H1 (cell line): ENCODE measurements at regions not wholly inside any gene's neighbourhood (a gene's known extent, or its start where the extent isn't known, plus 50 kb on each side); places are given as distances from the start of the nearest gene placed in this dataset.

Experiments used
- CTCF ChIA-PET: fragments of 300-600 bp; sonication (Branson Sonifier 250); formaldehyde crosslinking; loops from one replicate; lab custom pipeline; 2021; ENCODE audit not compliant: partially characterized antibody; lab: Charles Lee
- POLR2A ChIA-PET: fragments of 300-600 bp; sonication (Branson Sonifier 250); formaldehyde crosslinking; loops from one replicate; lab custom pipeline; 2021; ENCODE audit warnings: inconsistent platforms; ENCODE audit not compliant: partially characterized antibody; lab: Charles Lee
- DNase-seq, 2 experiments: peaks; one replicate each; pipeline versions ENCODE4 v3.0.0 to v3.0.0-alpha.2; 2010 to 2022; ENCODE audit warnings: low spot score in 2 of 2, low read depth in 1 of 2, mixed read lengths in 1 of 2
- FAIRE-seq: peaks from 2 replicates; lab custom pipeline; 2011; peaks lifted over from hg19 to GRCh38; lab: Jason Lieb, UNC
- H2AFZ ChIP-seq: 2 replicates; pipeline ENCODE4 v1.8.1; 2012; ENCODE audit warnings: low read length, inconsistent platforms
- H2AK5ac ChIP-seq: 2 replicates; pipeline ENCODE4 v1.6.1; 2013; ENCODE audit warnings: low read depth, low read length
- H2BK120ac ChIP-seq: replicated peaks from 2 replicates; pipeline ENCODE3; 2013; ENCODE audit warnings: low read depth, low read length, inconsistent platforms
- H2BK12ac ChIP-seq: 2 replicates; pipeline ENCODE4 v1.6.1; 2013; ENCODE audit warnings: low read depth, low read length
- H2BK15ac ChIP-seq: 2 replicates; pipeline ENCODE4 v1.6.1; 2013; ENCODE audit warnings: low read length
- H2BK20ac ChIP-seq: 2 replicates; pipeline ENCODE4 v1.6.1; 2013; ENCODE audit warnings: low read length
- H2BK5ac ChIP-seq: 2 replicates; pipeline ENCODE4 v1.6.1; 2013; ENCODE audit warnings: low read depth, low read length
- H3K14ac ChIP-seq: 2 replicates; pipeline ENCODE4 v1.6.1; 2013; ENCODE audit warnings: inconsistent platforms; ENCODE audit not compliant: insufficient read length
- H3K18ac ChIP-seq: 2 replicates; pipeline ENCODE4 v1.6.1; 2013; ENCODE audit warnings: low read length; ENCODE audit errors: extremely low read depth
- H3K23ac ChIP-seq: 2 replicates; pipeline ENCODE4 v1.6.1; 2013; ENCODE audit warnings: inconsistent platforms; ENCODE audit not compliant: insufficient read length
- H3K23me2 ChIP-seq: 2 replicates; pipeline ENCODE4 v1.6.1; 2013; ENCODE audit warnings: low read depth, low read length
- H3K27ac ChIP-seq: 2 replicates; pipeline ENCODE4 v1.6.1; 2011; ENCODE audit warnings: low read depth, low read length, inconsistent platforms
- H3K27me3 ChIP-seq, 4 experiments: replicated peaks in 1 of 4; 1 replicate in 1 of 4; 2 replicates in 3 of 4; pipeline versions ENCODE4 v1.6.1 to v1.8.1; 2011 to 2013; ENCODE audit warnings: low read length in 3 of 4, mild to moderate bottlenecking in 3 of 4, inconsistent platforms in 2 of 4, mixed read lengths in 2 of 4, moderate library complexity in 1 of 4; ENCODE audit not compliant: control insufficient read depth in 3 of 4, insufficient read depth in 3 of 4; ENCODE audit errors: extremely low read depth in 1 of 4
- H3K36me3 ChIP-seq, 4 experiments: 2 replicates each; pipeline versions ENCODE4 v1.6.1 to v1.8.1; 2011 to 2013; ENCODE audit warnings: mild to moderate bottlenecking in 4 of 4, low read length in 3 of 4, moderate library complexity in 2 of 4, control low read depth in 1 of 4, inconsistent platforms in 1 of 4; ENCODE audit not compliant: insufficient read depth in 4 of 4, control insufficient read depth in 2 of 4
- H3K4ac ChIP-seq: replicated peaks from 2 replicates; pipeline ENCODE3; 2013; ENCODE audit warnings: low read length, low read depth, mixed read lengths, inconsistent platforms; ENCODE audit not compliant: insufficient read length
- H3K4me1 ChIP-seq, 4 experiments: replicated peaks in 1 of 4; 1 replicate in 1 of 4; 2 replicates in 3 of 4; pipeline versions ENCODE4 v1.6.1 to v1.8.1; 2011 to 2013; ENCODE audit warnings: low read length in 3 of 4, inconsistent platforms in 2 of 4, mixed read lengths in 1 of 4; ENCODE audit not compliant: insufficient read depth in 4 of 4, control insufficient read depth in 3 of 4
- H3K4me2 ChIP-seq, 2 experiments: 2 replicates each; pipeline versions ENCODE4 v1.6.1 to v1.8.1; 2011 to 2013; ENCODE audit warnings: low read depth in 2 of 2, low read length in 2 of 2, control low read depth in 1 of 2, inconsistent platforms in 1 of 2, mild to moderate bottlenecking in 1 of 2; ENCODE audit not compliant: insufficient read depth in 1 of 2
- H3K4me3 ChIP-seq, 4 experiments: fragments of 200-600, 300-600 bp in 1 of 4; sonication (generic), shearing (Covaris generic), sonication (Bioruptor Twin) in 1 of 4; 2 replicates each; pipeline versions ENCODE4 v1.5.1 to v1.8.1; 2011 to 2016; ENCODE audit warnings: low read length in 4 of 4, low read depth in 3 of 4, control low read depth in 2 of 4, inconsistent platforms in 2 of 4, mild to moderate bottlenecking in 2 of 4, mixed read lengths in 1 of 4, moderate library complexity in 1 of 4; ENCODE audit not compliant: insufficient read depth in 2 of 4; ENCODE audit errors: extremely low read depth in 1 of 4
- H3K56ac ChIP-seq: replicated peaks from 2 replicates; pipeline ENCODE3; 2013; ENCODE audit warnings: low read depth, mild to moderate bottlenecking, mixed read lengths, low read length, inconsistent platforms; ENCODE audit not compliant: insufficient read length
- H3K79me1 ChIP-seq: 2 replicates; pipeline ENCODE4 v1.6.1; 2013; ENCODE audit warnings: low read depth, low read length, control low read depth
- H3K79me2 ChIP-seq, 2 experiments: 2 replicates each; pipeline versions ENCODE4 v1.6.1 to v1.8.1; 2012 to 2013; ENCODE audit warnings: low read length in 2 of 2, mild to moderate bottlenecking in 2 of 2, inconsistent platforms in 1 of 2; ENCODE audit not compliant: insufficient read depth in 2 of 2, control insufficient read depth in 1 of 2
- H3K9ac ChIP-seq, 4 experiments: replicated peaks in 1 of 4; 1 replicate in 1 of 4; 2 replicates in 3 of 4; pipeline versions ENCODE4 v1.6.1 to v1.8.1; 2011 to 2013; ENCODE audit warnings: low read depth in 3 of 4, low read length in 3 of 4, control low read depth in 2 of 4, mild to moderate bottlenecking in 2 of 4, moderate library complexity in 2 of 4, inconsistent platforms in 1 of 4; ENCODE audit errors: extremely low read depth in 1 of 4
- H3K9me3 ChIP-seq, 2 experiments: 2 replicates each; pipeline versions ENCODE4 v1.6.1 to v1.8.1; 2012 to 2013; ENCODE audit warnings: mild to moderate bottlenecking in 2 of 2, moderate library complexity in 2 of 2, control low read depth in 1 of 2, inconsistent platforms in 1 of 2, low read depth in 1 of 2, low read length in 1 of 2, mixed read lengths in 1 of 2; ENCODE audit not compliant: insufficient read depth in 2 of 2
- H4K20me1 ChIP-seq, 2 experiments: replicated peaks in 1 of 2; 2 replicates each; pipeline versions ENCODE3 to v1.8.1; 2011 to 2013; ENCODE audit warnings: inconsistent platforms in 2 of 2, low read length in 2 of 2, mild to moderate bottlenecking in 1 of 2; ENCODE audit not compliant: insufficient read depth in 2 of 2, control insufficient read depth in 1 of 2
- H4K5ac ChIP-seq: 2 replicates; pipeline ENCODE4 v1.6.1; 2013; ENCODE audit warnings: low read length, low read depth, mixed read lengths, inconsistent platforms; ENCODE audit not compliant: insufficient read length
- H4K8ac ChIP-seq: 2 replicates; pipeline ENCODE4 v1.8.0; 2013; ENCODE audit warnings: mild to moderate bottlenecking, moderate library complexity, low read length, inconsistent platforms; ENCODE audit not compliant: insufficient read depth; ENCODE audit errors: extremely low read depth
- H4K91ac ChIP-seq: replicated peaks from 2 replicates; pipeline ENCODE3; 2013; ENCODE audit warnings: low read length, mixed read lengths, inconsistent platforms; ENCODE audit not compliant: insufficient read length
- CBX8 ChIP-seq: fragments of 300-800, 300-1000 bp; sonication (generic); IDR thresholded peaks from 2 replicates; pipeline ENCODE4 v1.7.1; 2016; ENCODE audit warnings: low read depth, low read length, borderline replicate concordance
- EZH2 ChIP-seq: fragments of 200-600 bp; sonication (generic); IDR thresholded peaks from 2 replicates; pipeline ENCODE4 v1.7.1; 2012; ENCODE audit warnings: low read depth, mild to moderate bottlenecking, moderate library complexity, low read length, inconsistent platforms; ENCODE audit not compliant: severe bottlenecking
- HDAC6 ChIP-seq: IDR thresholded peaks from one replicate; pipeline ENCODE4 v1.7.1; 2012; ENCODE audit warnings: low read depth, mild to moderate bottlenecking, inconsistent platforms, low read length, moderate library complexity
- WGBS, 2 experiments: shearing (Covaris generic) in 1 of 2; methylation state at CpG; one replicate each; pipeline versions ENCODE4 v1.1.6 to v1.1.7; 2013 to 2015; ENCODE audit warnings: low lambda C conversion rate in 2 of 2, mixed read lengths in 2 of 2, inconsistent platforms in 1 of 2, low coverage in 1 of 2, missing lambda C conversion rate in 1 of 2; ENCODE audit not compliant: insufficient replicate concordance in 2 of 2, insufficient coverage in 1 of 2, insufficient read length in 1 of 2; ENCODE audit errors: extremely low coverage in 1 of 2, missing lambda C conversion rate in 1 of 2; 5-methylcytosine and 5-hydroxymethylcytosine counted together
- TF ChIP-seq, protein P1 (sequence below): IDR thresholded peaks from 2 replicates; pipeline ENCODE4 v1.6.1; 2012; ENCODE audit warnings: inconsistent platforms

DNA sequence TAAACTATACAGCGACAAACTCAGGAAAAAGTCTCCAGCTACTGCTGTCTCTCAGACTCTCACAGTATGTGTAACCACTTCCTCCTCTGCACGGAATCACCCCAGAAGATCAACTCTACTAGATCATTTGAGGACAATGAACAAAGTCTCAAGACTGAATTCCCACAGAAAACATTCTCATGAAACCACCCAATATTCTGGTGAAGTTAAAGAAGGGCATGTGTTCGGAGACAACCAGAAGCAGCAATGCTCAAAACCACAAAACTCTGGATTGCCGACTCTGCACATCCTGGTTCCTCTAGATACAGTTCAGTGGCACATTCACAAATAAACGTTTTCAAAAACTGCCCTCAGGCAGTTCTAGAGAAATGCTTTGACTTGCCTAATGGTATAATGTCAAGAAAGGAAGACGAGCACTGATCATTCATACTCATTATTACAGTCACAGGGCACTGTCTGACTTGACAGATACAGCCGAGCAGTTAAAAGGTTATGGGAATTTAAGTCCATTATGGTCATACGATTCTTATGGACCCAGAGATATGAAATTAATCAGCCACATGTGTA, 91.9 kb upstream of the STK17B start:
- no peak overlapping the region for H4K91ac ChIP-seq
- no peak overlapping the region for H2BK15ac ChIP-seq
- CTCF ChIA-PET = interaction anchor here (0.9 kb wide), 1 partner anchor 185 kb away, joined by 3 read pairs; no protein-coding TSS in a partner anchor
- no peak overlapping the region for H2BK5ac ChIP-seq
- no peaks in the 10 kb centered on the region for H3K79me1 ChIP-seq
- DNase-seq = no peak
- H3K4me3 ChIP-seq = no peak overlapping the region
- H4K8ac ChIP-seq = no peak overlapping the region
- WGBS, 2 experiments = 74% methylated on average over 8 of the region's 8 CpGs; no CpG with 5 or more reads in 1 of the 2 experiments
- H3K4me2 ChIP-seq = no peak overlapping the region
- no peak overlapping the region for H3K56ac ChIP-seq
- no peak overlapping the region for H2BK20ac ChIP-seq
- TF ChIP-seq EZH2 = no peak
- TF ChIP-seq, protein P1, sequence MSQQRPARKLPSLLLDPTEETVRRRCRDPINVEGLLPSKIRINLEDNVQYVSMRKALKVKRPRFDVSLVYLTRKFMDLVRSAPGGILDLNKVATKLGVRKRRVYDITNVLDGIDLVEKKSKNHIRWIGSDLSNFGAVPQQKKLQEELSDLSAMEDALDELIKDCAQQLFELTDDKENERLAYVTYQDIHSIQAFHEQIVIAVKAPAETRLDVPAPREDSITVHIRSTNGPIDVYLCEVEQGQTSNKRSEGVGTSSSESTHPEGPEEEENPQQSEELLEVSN = no peak
- TF ChIP-seq CBX8 = no peak
- no peak for TF ChIP-seq HDAC6
- H4K20me1 ChIP-seq = no peaks in the 10 kb centered on the region
- H2BK12ac ChIP-seq = no peak overlapping the region
- H2AFZ ChIP-seq = no peak overlapping the region
- no peak for FAIRE-seq
- H3K23ac ChIP-seq = no peak overlapping the region
- no peak overlapping the region for H2AK5ac ChIP-seq
- H3K9ac ChIP-seq = no peak overlapping the region
- H3K9me3 ChIP-seq = no peaks in the 10 kb centered on the region
- H3K27ac ChIP-seq = no peak overlapping the region
- no peak overlapping the region for H4K5ac ChIP-seq
- no peaks in the 10 kb centered on the region for H3K36me3 ChIP-seq
- H3K23me2 ChIP-seq = no peaks in the 10 kb centered on the region
- POLR2A ChIA-PET = no interaction called here
- H2BK120ac ChIP-seq = no peak overlapping the region
- no peaks in the 10 kb centered on the region for H3K79me2 ChIP-seq
- no peak overlapping the region for H3K14ac ChIP-seq
- H3K4me1 ChIP-seq = peaks cover 0 to 2% (median 0%) of the 10 kb centered on the region in 4 experiments; a peak in 1 of 7 replicates
- no peak overlapping the region for H3K18ac ChIP-seq
- no peak overlapping the region for H3K4ac ChIP-seq
- H3K27me3 ChIP-seq = no peaks in the 10 kb centered on the region
